ENCODE measurements at regions not wholly inside any gene's neighbourhood (a gene's known extent, or its start where the extent isn't known, plus 50 kb on each side); places are given as distances from the start of the nearest gene placed in this dataset.
A peak's percentile ranks its signal among the peaks of the same experiment; 100 is the strongest.

- TF ChIP-seq, protein P1, sequence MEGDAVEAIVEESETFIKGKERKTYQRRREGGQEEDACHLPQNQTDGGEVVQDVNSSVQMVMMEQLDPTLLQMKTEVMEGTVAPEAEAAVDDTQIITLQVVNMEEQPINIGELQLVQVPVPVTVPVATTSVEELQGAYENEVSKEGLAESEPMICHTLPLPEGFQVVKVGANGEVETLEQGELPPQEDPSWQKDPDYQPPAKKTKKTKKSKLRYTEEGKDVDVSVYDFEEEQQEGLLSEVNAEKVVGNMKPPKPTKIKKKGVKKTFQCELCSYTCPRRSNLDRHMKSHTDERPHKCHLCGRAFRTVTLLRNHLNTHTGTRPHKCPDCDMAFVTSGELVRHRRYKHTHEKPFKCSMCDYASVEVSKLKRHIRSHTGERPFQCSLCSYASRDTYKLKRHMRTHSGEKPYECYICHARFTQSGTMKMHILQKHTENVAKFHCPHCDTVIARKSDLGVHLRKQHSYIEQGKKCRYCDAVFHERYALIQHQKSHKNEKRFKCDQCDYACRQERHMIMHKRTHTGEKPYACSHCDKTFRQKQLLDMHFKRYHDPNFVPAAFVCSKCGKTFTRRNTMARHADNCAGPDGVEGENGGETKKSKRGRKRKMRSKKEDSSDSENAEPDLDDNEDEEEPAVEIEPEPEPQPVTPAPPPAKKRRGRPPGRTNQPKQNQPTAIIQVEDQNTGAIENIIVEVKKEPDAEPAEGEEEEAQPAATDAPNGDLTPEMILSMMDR (CRISPR knock-in tag; IDR thresholded peaks at IDR 0.05): peak; percentile 85
- TF ChIP-seq ZNF441 (CRISPR knock-in tag; IDR thresholded peaks at IDR 0.05; ENCODE audit: borderline replicate concordance): no peak
- no peak for TF ChIP-seq ZFP1 (CRISPR knock-in tag; IDR thresholded peaks at IDR 0.05)
- no peak for TF ChIP-seq JUNB (CRISPR knock-in tag; IDR thresholded peaks at IDR 0.05; ENCODE audit: borderline replicate concordance)
- no peak for TF ChIP-seq SAP130 (CRISPR knock-in tag; IDR thresholded peaks at IDR 0.05; ENCODE audit: low read depth)
- no peak for TF ChIP-seq WIZ (CRISPR knock-in tag; IDR thresholded peaks at IDR 0.05)
- TF ChIP-seq HNRNPLL (IDR thresholded peaks at IDR 0.05; ENCODE audit: low read depth, low read length, poor library complexity, severe bottlenecking): peak; percentile 19
- TF ChIP-seq SRSF9 (IDR thresholded peaks at IDR 0.05; ENCODE audit: borderline replicate concordance, insufficient read depth, low read depth, low read length, poor library complexity, severe bottlenecking): no peak
- no peak for TF ChIP-seq SYNCRIP (IDR thresholded peaks at IDR 0.05; ENCODE audit: insufficient read depth, low read depth, low read length)
- TF ChIP-seq STAT5B (CRISPR knock-in tag; IDR thresholded peaks at IDR 0.05): no peak
- TF ChIP-seq ATF3 (CRISPR knock-in tag; IDR thresholded peaks at IDR 0.05): no peak
- TF ChIP-seq ZNF607 (CRISPR knock-in tag; IDR thresholded peaks at IDR 0.05; ENCODE audit: borderline replicate concordance): no peak
- TF ChIP-seq, protein P2, sequence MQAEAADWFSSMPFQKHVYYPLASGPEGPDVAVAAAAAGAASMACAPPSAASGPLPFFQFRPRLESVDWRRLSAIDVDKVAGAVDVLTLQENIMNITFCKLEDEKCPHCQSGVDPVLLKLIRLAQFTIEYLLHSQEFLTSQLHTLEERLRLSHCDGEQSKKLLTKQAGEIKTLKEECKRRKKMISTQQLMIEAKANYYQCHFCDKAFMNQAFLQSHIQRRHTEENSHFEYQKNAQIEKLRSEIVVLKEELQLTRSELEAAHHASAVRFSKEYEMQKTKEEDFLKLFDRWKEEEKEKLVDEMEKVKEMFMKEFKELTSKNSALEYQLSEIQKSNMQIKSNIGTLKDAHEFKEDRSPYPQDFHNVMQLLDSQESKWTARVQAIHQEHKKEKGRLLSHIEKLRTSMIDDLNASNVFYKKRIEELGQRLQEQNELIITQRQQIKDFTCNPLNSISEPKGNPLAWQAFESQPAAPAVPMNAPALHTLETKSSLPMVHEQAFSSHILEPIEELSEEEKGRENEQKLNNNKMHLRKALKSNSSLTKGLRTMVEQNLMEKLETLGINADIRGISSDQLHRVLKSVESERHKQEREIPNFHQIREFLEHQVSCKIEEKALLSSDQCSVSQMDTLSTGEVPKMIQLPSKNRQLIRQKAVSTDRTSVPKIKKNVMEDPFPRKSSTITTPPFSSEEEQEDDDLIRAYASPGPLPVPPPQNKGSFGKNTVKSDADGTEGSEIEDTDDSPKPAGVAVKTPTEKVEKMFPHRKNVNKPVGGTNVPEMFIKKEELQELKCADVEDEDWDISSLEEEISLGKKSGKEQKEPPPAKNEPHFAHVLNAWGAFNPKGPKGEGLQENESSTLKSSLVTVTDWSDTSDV (CRISPR knock-in tag; IDR thresholded peaks at IDR 0.05): no peak
- TF ChIP-seq KDM5B (CRISPR knock-in tag; IDR thresholded peaks at IDR 0.05; ENCODE audit: borderline replicate concordance): peak; percentile 14; the same call in 1 of the 2 replicates
- TF ChIP-seq, protein P3, sequence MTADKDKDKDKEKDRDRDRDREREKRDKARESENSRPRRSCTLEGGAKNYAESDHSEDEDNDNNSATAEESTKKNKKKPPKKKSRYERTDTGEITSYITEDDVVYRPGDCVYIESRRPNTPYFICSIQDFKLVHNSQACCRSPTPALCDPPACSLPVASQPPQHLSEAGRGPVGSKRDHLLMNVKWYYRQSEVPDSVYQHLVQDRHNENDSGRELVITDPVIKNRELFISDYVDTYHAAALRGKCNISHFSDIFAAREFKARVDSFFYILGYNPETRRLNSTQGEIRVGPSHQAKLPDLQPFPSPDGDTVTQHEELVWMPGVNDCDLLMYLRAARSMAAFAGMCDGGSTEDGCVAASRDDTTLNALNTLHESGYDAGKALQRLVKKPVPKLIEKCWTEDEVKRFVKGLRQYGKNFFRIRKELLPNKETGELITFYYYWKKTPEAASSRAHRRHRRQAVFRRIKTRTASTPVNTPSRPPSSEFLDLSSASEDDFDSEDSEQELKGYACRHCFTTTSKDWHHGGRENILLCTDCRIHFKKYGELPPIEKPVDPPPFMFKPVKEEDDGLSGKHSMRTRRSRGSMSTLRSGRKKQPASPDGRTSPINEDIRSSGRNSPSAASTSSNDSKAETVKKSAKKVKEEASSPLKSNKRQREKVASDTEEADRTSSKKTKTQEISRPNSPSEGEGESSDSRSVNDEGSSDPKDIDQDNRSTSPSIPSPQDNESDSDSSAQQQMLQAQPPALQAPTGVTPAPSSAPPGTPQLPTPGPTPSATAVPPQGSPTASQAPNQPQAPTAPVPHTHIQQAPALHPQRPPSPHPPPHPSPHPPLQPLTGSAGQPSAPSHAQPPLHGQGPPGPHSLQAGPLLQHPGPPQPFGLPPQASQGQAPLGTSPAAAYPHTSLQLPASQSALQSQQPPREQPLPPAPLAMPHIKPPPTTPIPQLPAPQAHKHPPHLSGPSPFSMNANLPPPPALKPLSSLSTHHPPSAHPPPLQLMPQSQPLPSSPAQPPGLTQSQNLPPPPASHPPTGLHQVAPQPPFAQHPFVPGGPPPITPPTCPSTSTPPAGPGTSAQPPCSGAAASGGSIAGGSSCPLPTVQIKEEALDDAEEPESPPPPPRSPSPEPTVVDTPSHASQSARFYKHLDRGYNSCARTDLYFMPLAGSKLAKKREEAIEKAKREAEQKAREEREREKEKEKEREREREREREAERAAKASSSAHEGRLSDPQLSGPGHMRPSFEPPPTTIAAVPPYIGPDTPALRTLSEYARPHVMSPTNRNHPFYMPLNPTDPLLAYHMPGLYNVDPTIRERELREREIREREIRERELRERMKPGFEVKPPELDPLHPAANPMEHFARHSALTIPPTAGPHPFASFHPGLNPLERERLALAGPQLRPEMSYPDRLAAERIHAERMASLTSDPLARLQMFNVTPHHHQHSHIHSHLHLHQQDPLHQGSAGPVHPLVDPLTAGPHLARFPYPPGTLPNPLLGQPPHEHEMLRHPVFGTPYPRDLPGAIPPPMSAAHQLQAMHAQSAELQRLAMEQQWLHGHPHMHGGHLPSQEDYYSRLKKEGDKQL (CRISPR knock-in tag; IDR thresholded peaks at IDR 0.05; ENCODE audit: low read depth): no peak
- TF ChIP-seq NRL (CRISPR knock-in tag; IDR thresholded peaks at IDR 0.05; ENCODE audit: borderline replicate concordance): no peak
- TF ChIP-seq AHR (CRISPR knock-in tag; IDR thresholded peaks at IDR 0.05): 0 out of 2 replicates have a peak, but pooled peaks have one; percentile 43
- TF ChIP-seq MAX (IDR thresholded peaks at IDR 0.05): no peak
Observed at GRCh38 chr2:121071034-121071504, 213.9 kb downstream of the TFCP2L1 start (continued).

Data from HepG2 (cell line).